K562 (cell line): ENCODE measurements at regions not wholly inside any gene's neighbourhood (a gene's known extent, or its start where the extent isn't known, plus 50 kb on each side); places are given as distances from the start of the nearest gene placed in this dataset.
A peak's percentile ranks its signal among the peaks of the same experiment; 100 is the strongest.

Experiments used
- DIDO1 ChIP-seq: fragments of 450-650 bp; IDR thresholded peaks from 2 replicates; pipeline ENCODE4 v1.6.1; 2016; ENCODE audit warnings: low read depth, missing biosample characterization, missing genetic modification characterization
- ETV1 ChIP-seq: fragments of 450-650 bp; conservative IDR thresholded peaks from 2 replicates; pipeline ENCODE4 v1.6.1; 2016; ENCODE audit warnings: missing genetic modification characterization, control low read depth, low read depth, missing compliant biosample characterization
- FOXM1 ChIP-seq, 2 experiments: fragments of 450-650 bp in 1 of 2; sonication (generic) in 1 of 2; formaldehyde crosslinking in 1 of 2; IDR thresholded peaks; 2 replicates each; pipeline versions ENCODE4 v1.6.1 to v1.9.0; 2017 to 2022; ENCODE audit warnings: low read depth in 2 of 2, mild to moderate bottlenecking in 2 of 2, missing genetic modification reagents in 1 of 2, moderate library complexity in 1 of 2
- NR3C1 ChIP-seq: sonication (generic); formaldehyde crosslinking; IDR thresholded peaks from 2 replicates; pipeline ENCODE4 v1.8.1; 2022; ENCODE audit warnings: missing genetic modification reagents
- PTTG1 ChIP-seq: fragments of 450-650 bp; IDR thresholded peaks from 2 replicates; pipeline ENCODE4 v1.6.1; 2016; ENCODE audit warnings: low read depth, mild to moderate bottlenecking, missing genetic modification characterization, missing compliant biosample characterization
- PURB ChIP-seq: sonication (generic); formaldehyde crosslinking; IDR thresholded peaks from 2 replicates; pipeline ENCODE4 v1.9.0; 2021; ENCODE audit warnings: low read depth, mild to moderate bottlenecking, missing genetic modification reagents
- RAD21 ChIP-seq, 2 experiments: fragments of 250-450 bp in 1 of 2; fragments of 450-650 bp in 1 of 2; sonication (Bioruptor Pico) in 1 of 2; formaldehyde crosslinking in 1 of 2; IDR thresholded peaks in 1 of 2; conservative IDR thresholded peaks in 1 of 2; 2 replicates each; pipeline versions ENCODE4 v1.4.0 to v1.8.0; 2020 to 2022; ENCODE audit warnings: mild to moderate bottlenecking in 2 of 2, moderate library complexity in 1 of 2
- SIX5 ChIP-seq, 2 experiments: IDR thresholded peaks; 2 replicates each; pipeline ENCODE4 v1.6.1; 2011; ENCODE audit warnings: low read length in 2 of 2, borderline replicate concordance in 1 of 2, low read depth in 1 of 2, mild to moderate bottlenecking in 1 of 2, moderate library complexity in 1 of 2; ENCODE audit not compliant: insufficient read depth in 1 of 2
- SMAD4 ChIP-seq: fragments of 250-450 bp; sonication (Bioruptor Pico); conservative IDR thresholded peaks from 2 replicates; pipeline ENCODE4 v1.8.0; 2021; ENCODE audit warnings: inconsistent platforms, mild to moderate bottlenecking, moderate library complexity
- WHSC1 ChIP-seq: IDR thresholded peaks from one replicate; pipeline ENCODE4 v1.6.1; 2012; ENCODE audit warnings: low read length, control low read depth, inconsistent platforms
- ZBED1 ChIP-seq: IDR thresholded peaks from 2 replicates; pipeline ENCODE4 v1.6.1; 2014
- ZNF280B ChIP-seq: fragments of 250-450 bp; sonication (Bioruptor Pico); IDR thresholded peaks from 2 replicates; pipeline ENCODE4 v1.5.1; 2021; ENCODE audit warnings: mild to moderate bottlenecking
- ZNF354B ChIP-seq: fragments of 250-450 bp; sonication (Bioruptor Pico); IDR thresholded peaks from 2 replicates; pipeline ENCODE4 v1.4.0; 2020
- ZNF717 ChIP-seq: fragments of 250-450 bp; sonication (Bioruptor Pico); IDR thresholded peaks from 2 replicates; pipeline ENCODE4 v1.5.0; 2021
- ZNF766 ChIP-seq: fragments of 200-800 bp; sonication (Bioruptor generic); conservative IDR thresholded peaks from 2 replicates; pipeline ENCODE4 v1.6.1; 2016; ENCODE audit warnings: missing genetic modification characterization, missing compliant biosample characterization
- ZNF778 ChIP-seq: fragments of 450-650 bp; formaldehyde crosslinking; IDR thresholded peaks from 2 replicates; pipeline ENCODE4 v1.4.0; 2020; ENCODE audit warnings: mild to moderate bottlenecking, moderate library complexity
- ZNF830 ChIP-seq: fragments of 250-450 bp; sonication (Bioruptor Pico); IDR thresholded peaks from 2 replicates; pipeline ENCODE4 v1.5.0; 2021; ENCODE audit warnings: mild to moderate bottlenecking
- TF ChIP-seq, protein P1 (sequence below): IDR thresholded peaks from 3 replicates; pipeline ENCODE4 v1.6.1; 2011; ENCODE audit warnings: borderline replicate concordance, mild to moderate bottlenecking, moderate library complexity; ENCODE audit not compliant: insufficient read length; ENCODE audit errors: extremely low read depth
- TF ChIP-seq, protein P2 (sequence below): fragments of 250-450 bp; sonication (Bioruptor Pico); IDR thresholded peaks from 2 replicates; pipeline ENCODE4 v1.4.0; 2020; ENCODE audit warnings: mild to moderate bottlenecking
- TF ChIP-seq, protein P3 (sequence below): fragments of 450-650 bp; formaldehyde crosslinking; IDR thresholded peaks from 2 replicates; pipeline ENCODE4 v1.4.0; 2020; ENCODE audit warnings: mild to moderate bottlenecking, moderate library complexity

GRCh38 chr16:85402910-85403692, 210.0 kb upstream of the GSE1 start (continued):
- TF ChIP-seq SIX5 (IDR thresholded peaks at IDR 0.05; ENCODE audit: borderline replicate concordance in 1 of 2, insufficient read depth in 1 of 2, low read depth in 1 of 2, low read length in 2 of 2) (no peak), ZNF778 (CRISPR knock-in tag) (no peak), ZNF280B (CRISPR knock-in tag) (no peak), FOXM1 (IDR thresholded peaks at IDR 0.05; ENCODE audit: low read depth) (peak; percentile 63; the same call in 1 of the 2 replicates), FOXM1 (CRISPR knock-in tag; IDR thresholded peaks at IDR 0.05; ENCODE audit: low read depth) (no peak), RAD21 (CRISPR knock-in tag; conservative IDR thresholded peaks at IDR 0.05 in 1 of 2, IDR thresholded peaks at IDR 0.05 in 1 of 2) (0 out of 4 replicates have a peak, but pooled peaks have one; percentile 11 to 17), ZNF830 (CRISPR knock-in tag) (0 out of 2 replicates have a peak, but pooled peaks have one; percentile 48), ZNF717 (CRISPR knock-in tag) (no peak), ZBED1 (peak; percentile 81; the same call in 1 of the 2 replicates), WHSC1 (no peak), SMAD4 (CRISPR knock-in tag) (peak; percentile 95), NR3C1 (CRISPR knock-in tag) (no peak), PTTG1 (no peak), PURB (no peak), ZNF766 (CRISPR knock-in tag) (peak; percentile 59; the same call in 1 of the 2 replicates), DIDO1 (no peak), ZNF354B (CRISPR knock-in tag) (no peak), ETV1 (peak; percentile 99)
- TF ChIP-seq, protein P1, sequence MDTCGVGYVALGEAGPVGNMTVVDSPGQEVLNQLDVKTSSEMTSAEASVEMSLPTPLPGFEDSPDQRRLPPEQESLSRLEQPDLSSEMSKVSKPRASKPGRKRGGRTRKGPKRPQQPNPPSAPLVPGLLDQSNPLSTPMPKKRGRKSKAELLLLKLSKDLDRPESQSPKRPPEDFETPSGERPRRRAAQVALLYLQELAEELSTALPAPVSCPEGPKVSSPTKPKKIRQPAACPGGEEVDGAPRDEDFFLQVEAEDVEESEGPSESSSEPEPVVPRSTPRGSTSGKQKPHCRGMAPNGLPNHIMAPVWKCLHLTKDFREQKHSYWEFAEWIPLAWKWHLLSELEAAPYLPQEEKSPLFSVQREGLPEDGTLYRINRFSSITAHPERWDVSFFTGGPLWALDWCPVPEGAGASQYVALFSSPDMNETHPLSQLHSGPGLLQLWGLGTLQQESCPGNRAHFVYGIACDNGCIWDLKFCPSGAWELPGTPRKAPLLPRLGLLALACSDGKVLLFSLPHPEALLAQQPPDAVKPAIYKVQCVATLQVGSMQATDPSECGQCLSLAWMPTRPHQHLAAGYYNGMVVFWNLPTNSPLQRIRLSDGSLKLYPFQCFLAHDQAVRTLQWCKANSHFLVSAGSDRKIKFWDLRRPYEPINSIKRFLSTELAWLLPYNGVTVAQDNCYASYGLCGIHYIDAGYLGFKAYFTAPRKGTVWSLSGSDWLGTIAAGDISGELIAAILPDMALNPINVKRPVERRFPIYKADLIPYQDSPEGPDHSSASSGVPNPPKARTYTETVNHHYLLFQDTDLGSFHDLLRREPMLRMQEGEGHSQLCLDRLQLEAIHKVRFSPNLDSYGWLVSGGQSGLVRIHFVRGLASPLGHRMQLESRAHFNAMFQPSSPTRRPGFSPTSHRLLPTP = no peak
- TF ChIP-seq, protein P2, sequence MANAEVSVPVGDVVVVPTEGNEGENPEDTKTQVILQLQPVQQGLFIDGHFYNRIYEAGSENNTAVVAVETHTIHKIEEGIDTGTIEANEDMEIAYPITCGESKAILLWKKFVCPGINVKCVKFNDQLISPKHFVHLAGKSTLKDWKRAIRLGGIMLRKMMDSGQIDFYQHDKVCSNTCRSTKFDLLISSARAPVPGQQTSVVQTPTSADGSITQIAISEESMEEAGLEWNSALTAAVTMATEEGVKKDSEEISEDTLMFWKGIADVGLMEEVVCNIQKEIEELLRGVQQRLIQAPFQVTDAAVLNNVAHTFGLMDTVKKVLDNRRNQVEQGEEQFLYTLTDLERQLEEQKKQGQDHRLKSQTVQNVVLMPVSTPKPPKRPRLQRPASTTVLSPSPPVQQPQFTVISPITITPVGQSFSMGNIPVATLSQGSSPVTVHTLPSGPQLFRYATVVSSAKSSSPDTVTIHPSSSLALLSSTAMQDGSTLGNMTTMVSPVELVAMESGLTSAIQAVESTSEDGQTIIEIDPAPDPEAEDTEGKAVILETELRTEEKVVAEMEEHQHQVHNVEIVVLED (CRISPR knock-in tag) = no peak
- TF ChIP-seq, protein P3, sequence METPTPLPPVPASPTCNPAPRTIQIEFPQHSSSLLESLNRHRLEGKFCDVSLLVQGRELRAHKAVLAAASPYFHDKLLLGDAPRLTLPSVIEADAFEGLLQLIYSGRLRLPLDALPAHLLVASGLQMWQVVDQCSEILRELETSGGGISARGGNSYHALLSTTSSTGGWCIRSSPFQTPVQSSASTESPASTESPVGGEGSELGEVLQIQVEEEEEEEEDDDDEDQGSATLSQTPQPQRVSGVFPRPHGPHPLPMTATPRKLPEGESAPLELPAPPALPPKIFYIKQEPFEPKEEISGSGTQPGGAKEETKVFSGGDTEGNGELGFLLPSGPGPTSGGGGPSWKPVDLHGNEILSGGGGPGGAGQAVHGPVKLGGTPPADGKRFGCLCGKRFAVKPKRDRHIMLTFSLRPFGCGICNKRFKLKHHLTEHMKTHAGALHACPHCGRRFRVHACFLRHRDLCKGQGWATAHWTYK (CRISPR knock-in tag) = peak; percentile 93
